BE2C (cell line): ENCODE measurements at regions not wholly inside any gene's neighbourhood (a gene's known extent, or its start where the extent isn't known, plus 50 kb on each side); places are given as distances from the start of the nearest gene placed in this dataset.

ENCODE experiments used
- DNase-seq: peaks from one replicate; pipeline ENCODE4 v3.0.0-alpha.2; 2020
- H3K27me3 ChIP-seq: fragments of 250-450 bp; sonication (Bioruptor Pico); 2 replicates; pipeline ENCODE4 v1.5.1; 2020; ENCODE audit warnings: mild to moderate bottlenecking
- H3K36me3 ChIP-seq: fragments of 250-450 bp; sonication (Bioruptor Pico); 2 replicates; pipeline ENCODE4 v1.5.1; 2020; ENCODE audit warnings: mild to moderate bottlenecking
- H3K4me1 ChIP-seq: fragments of 250-450 bp; sonication (Bioruptor Pico); 2 replicates; pipeline ENCODE4 v1.5.1; 2020
- H3K4me3 ChIP-seq: 2 replicates; pipeline ENCODE4 v1.5.1; 2011; ENCODE audit warnings: low read depth, low read length
- H3K9me3 ChIP-seq: fragments of 250-450 bp; sonication (Bioruptor Pico); 2 replicates; pipeline ENCODE4 v1.5.1; 2020
- CTCF ChIP-seq: IDR thresholded peaks from 2 replicates; pipeline ENCODE4 v1.5.1; 2012; ENCODE audit warnings: mild to moderate bottlenecking, low read depth, low read length

DNA sequence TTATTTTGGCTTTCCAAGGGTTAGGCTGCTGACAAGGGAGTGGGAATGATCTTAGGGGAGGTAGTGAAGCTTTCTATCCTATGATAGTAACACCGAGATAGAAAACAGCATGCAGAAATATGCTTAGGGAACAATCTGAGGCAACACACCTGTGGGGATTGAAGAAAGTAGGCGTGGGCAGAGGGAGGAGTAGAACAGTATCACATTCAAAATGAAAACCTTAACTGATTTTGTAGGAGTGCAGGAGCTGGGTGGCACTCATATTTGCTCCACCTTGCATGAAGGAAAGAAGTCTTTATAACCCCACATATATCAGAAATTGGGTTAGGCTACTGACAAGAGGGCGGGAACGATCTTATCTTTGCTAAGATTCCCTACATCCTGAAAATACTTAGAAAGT lies 762.2 kb upstream of the CNTNAP5 start:
- TF ChIP-seq CTCF, result no peak
- Histone ChIP-seq H3K9me3 (no peaks in the 10 kb centered on the region), H3K27me3 (no peaks in the 10 kb centered on the region), H3K4me1 (no peaks in the 10 kb centered on the region), H3K36me3 (no peaks in the 10 kb centered on the region), H3K4me3 (no peak overlapping the region)
- DNase-seq, result no peak

DNA sequence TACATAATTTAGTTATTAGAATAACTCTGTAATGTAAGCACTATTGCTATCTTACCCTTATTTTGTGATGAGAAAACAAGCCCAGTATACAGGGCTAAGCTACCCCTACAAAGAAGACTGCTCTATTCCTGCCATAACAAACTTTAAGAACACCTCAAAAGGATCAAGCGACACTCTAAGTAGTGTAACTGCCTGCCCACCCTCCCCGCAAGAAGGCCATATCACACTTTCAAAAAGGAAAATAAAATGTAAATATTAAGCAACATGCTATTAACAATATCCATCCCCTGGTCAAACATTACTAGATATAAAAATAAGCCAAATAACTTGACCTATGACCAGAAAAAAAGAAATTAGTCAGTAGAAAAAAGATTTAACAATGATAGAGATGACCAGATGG lies 741.7 kb upstream of the CNTNAP5 start:
- no peak for TF ChIP-seq CTCF
- no peaks in the 10 kb centered on the region for H3K27me3 ChIP-seq
- no peaks in the 10 kb centered on the region for H3K4me1 ChIP-seq
- H3K4me3 ChIP-seq, result no peak overlapping the region
- no peaks in the 10 kb centered on the region for H3K9me3 ChIP-seq
- DNase-seq, result no peak
- no peaks in the 10 kb centered on the region for H3K36me3 ChIP-seq

GRCh38 chr2:123303731-123304130 lies 721.4 kb upstream of the CNTNAP5 start:
- Histone ChIP-seq H3K9me3 (no peaks in the 10 kb centered on the region), H3K36me3 (no peaks in the 10 kb centered on the region), H3K27me3 (no peaks in the 10 kb centered on the region), H3K4me3 (no peak overlapping the region), H3K4me1 (no peaks in the 10 kb centered on the region)
- no peak for TF ChIP-seq CTCF
- DNase-seq, result no peak
